GM23338 (cell line): ENCODE measurements at regions not wholly inside any gene's neighbourhood (a gene's known extent, or its start where the extent isn't known, plus 50 kb on each side); places are given as distances from the start of the nearest gene placed in this dataset.

Source experiments
- ATAC-seq: fragments of 200-7000 bp; cut with Tn5 transposase; 3 replicates; pipeline ENCODE4 v1.9.1; 2020
- DNase-seq: peaks from one replicate; pipeline ENCODE4 v3.0.0-alpha.2; 2015; ENCODE audit warnings: low spot score
- H2AFZ ChIP-seq: fragments of 200-600 bp; sonication (generic); 2 replicates; pipeline ENCODE4 v1.8.0; 2016; ENCODE audit warnings: antibody characterized with exemption, mild to moderate bottlenecking, moderate library complexity
- H3F3A ChIP-seq: fragments of 200-600 bp; sonication (generic); replicated peaks from 2 replicates; pipeline ENCODE4 v1.8.0; 2017; ENCODE audit warnings: antibody characterized with exemption, mixed run types, low read depth
- H3K27ac ChIP-seq: fragments of 200-600 bp; sonication (generic); 2 replicates; pipeline ENCODE4 v1.6.1; 2016; ENCODE audit warnings: low read depth
- H3K27me3 ChIP-seq: fragments of 200-600 bp; sonication (generic); 2 replicates; pipeline ENCODE4 v1.8.0; 2016; ENCODE audit warnings: mild to moderate bottlenecking, mixed run types, moderate library complexity; ENCODE audit not compliant: insufficient read depth
- H3K36me3 ChIP-seq: fragments of 200-600 bp; sonication (generic); 2 replicates; pipeline ENCODE4 v1.8.0; 2016; ENCODE audit warnings: mild to moderate bottlenecking; ENCODE audit not compliant: insufficient read depth
- H3K4me1 ChIP-seq: fragments of 200-600 bp; sonication (generic); 2 replicates; pipeline ENCODE4 v1.8.0; 2016; ENCODE audit warnings: mild to moderate bottlenecking, moderate library complexity; ENCODE audit not compliant: insufficient read depth
- H3K4me2 ChIP-seq: fragments of 200-600 bp; sonication (generic); 2 replicates; pipeline ENCODE4 v1.7.1; 2017; ENCODE audit warnings: mixed run types
- H3K4me3 ChIP-seq: fragments of 200-600 bp; sonication (generic); 2 replicates; pipeline ENCODE4 v1.6.1; 2016; ENCODE audit warnings: mixed run types
- H3K79me2 ChIP-seq: fragments of 200-600 bp; sonication (generic); replicated peaks from 2 replicates; pipeline ENCODE4 v1.8.0; 2017; ENCODE audit warnings: mild to moderate bottlenecking; ENCODE audit not compliant: insufficient read depth
- H3K9me2 ChIP-seq: fragments of 200-600 bp; sonication (generic); 2 replicates; pipeline ENCODE4 v1.8.0; 2017; ENCODE audit not compliant: insufficient read depth
- H4K20me1 ChIP-seq: fragments of 200-600 bp; sonication (generic); replicated peaks from 2 replicates; pipeline ENCODE4 v1.8.0; 2017; ENCODE audit warnings: mild to moderate bottlenecking; ENCODE audit not compliant: insufficient read depth
- H3K27ac Mint-ChIP-seq: 2 replicates; pipeline ENCODE4 v1.8.0; 2020; ENCODE audit warnings: inconsistent platforms, mild to moderate bottlenecking, moderate library complexity, mixed read lengths
- H3K27me3 Mint-ChIP-seq: 3 replicates; pipeline ENCODE4 v1.8.0; 2022; ENCODE audit warnings: low read depth, mild to moderate bottlenecking, moderate library complexity, mixed read lengths, inconsistent platforms; ENCODE audit not compliant: insufficient read depth, poor library complexity
- H3K36me3 Mint-ChIP-seq: 3 replicates; pipeline ENCODE4 v1.8.0; 2021; ENCODE audit warnings: low read depth, mild to moderate bottlenecking, inconsistent platforms, moderate library complexity, mixed read lengths
- H3K4me1 Mint-ChIP-seq: 3 replicates; pipeline ENCODE4 v1.8.0; 2020; ENCODE audit warnings: mild to moderate bottlenecking, inconsistent platforms, mixed read lengths
- H3K4me3 Mint-ChIP-seq: 3 replicates; pipeline ENCODE4 v1.8.0; 2021; ENCODE audit warnings: moderate library complexity, mild to moderate bottlenecking, inconsistent platforms, mixed read lengths
- H3K9me3 Mint-ChIP-seq: 3 replicates; pipeline ENCODE4 v1.8.0; 2020; ENCODE audit warnings: moderate library complexity, mild to moderate bottlenecking, inconsistent platforms, mixed read lengths
- EZH2phosphoT487 ChIP-seq: fragments of 200-600 bp; sonication (generic); IDR thresholded peaks from one replicate; pipeline ENCODE4 v1.8.1; 2018; ENCODE audit warnings: antibody characterized with exemption; ENCODE audit not compliant: unreplicated experiment
- POLR2AphosphoS5 ChIP-seq: IDR thresholded peaks from 2 replicates; pipeline ENCODE4 v1.6.1; 2016; ENCODE audit warnings: antibody characterized with exemption, low read depth
- TF ChIP-seq, protein P1 (sequence below): IDR thresholded peaks from one replicate; pipeline ENCODE4 v1.6.1; 2018; ENCODE audit warnings: antibody characterized with exemption; ENCODE audit not compliant: unreplicated experiment
- TF ChIP-seq, protein P2 (sequence below): fragments of 250-450 bp; sonication (Bioruptor Pico); IDR thresholded peaks from 2 replicates; pipeline ENCODE4 v1.5.0; 2020; ENCODE audit warnings: mild to moderate bottlenecking, moderate library complexity
- TF ChIP-seq, protein P3 (sequence below), 2 experiments: fragments of 200-600 bp in 1 of 2; sonication (generic) in 1 of 2; conservative IDR thresholded peaks; 2 replicates each; pipeline versions ENCODE4 v1.5.1 to v1.6.1; 2016 to 2017; ENCODE audit warnings: antibody characterized with exemption in 2 of 2, low read depth in 2 of 2, mild to moderate bottlenecking in 2 of 2, moderate library complexity in 1 of 2
- TF ChIP-seq, protein P4 (sequence below): IDR thresholded peaks from 2 replicates; pipeline ENCODE4 v1.6.1; 2016; ENCODE audit warnings: antibody characterized with exemption

DNA sequence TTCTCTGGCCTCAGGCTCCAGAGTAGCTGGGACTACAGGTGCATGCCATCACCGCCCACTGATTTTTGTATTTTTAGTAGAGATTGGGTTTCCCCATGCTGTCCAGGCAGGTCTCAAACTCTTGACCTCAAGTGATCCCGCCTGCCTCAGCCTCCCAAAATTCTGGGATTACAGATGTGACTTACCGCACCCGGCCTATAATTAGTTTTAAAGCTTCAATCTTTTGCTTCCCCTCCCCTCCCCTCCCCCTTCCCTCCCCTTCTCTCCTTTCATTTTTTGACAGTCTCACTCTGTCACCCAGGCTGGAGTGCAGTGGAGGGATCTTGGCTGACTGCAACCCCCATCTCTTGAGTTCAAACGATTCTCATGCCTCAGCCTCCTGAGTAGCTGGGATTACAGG, 433.3 kb upstream of the EDIL3 start:
- peaks cover 8% of the 10 kb centered on the region for H3K4me1 Mint-ChIP-seq
- Histone ChIP-seq H3K27me3 (no peaks in the 10 kb centered on the region), H3K4me1 (no peaks in the 10 kb centered on the region; the same call in 1 of the 2 replicates), H3K9me2 (0 out of 2 replicates have a peak, but pooled peaks cover 4% of the 10 kb centered on the region), H3K4me3 (no peak overlapping the region), H3K79me2 (no peaks in the 10 kb centered on the region), H3K4me2 (no peak overlapping the region), H3F3A (no peaks in the 10 kb centered on the region), H3K36me3 (no peaks in the 10 kb centered on the region), H2AFZ (no peak overlapping the region), H4K20me1 (no peaks in the 10 kb centered on the region), H3K27ac (no peak overlapping the region)
- no peak overlapping the region for H3K27ac Mint-ChIP-seq
- H3K36me3 Mint-ChIP-seq = no peaks in the 10 kb centered on the region
- TF ChIP-seq, protein P1, sequence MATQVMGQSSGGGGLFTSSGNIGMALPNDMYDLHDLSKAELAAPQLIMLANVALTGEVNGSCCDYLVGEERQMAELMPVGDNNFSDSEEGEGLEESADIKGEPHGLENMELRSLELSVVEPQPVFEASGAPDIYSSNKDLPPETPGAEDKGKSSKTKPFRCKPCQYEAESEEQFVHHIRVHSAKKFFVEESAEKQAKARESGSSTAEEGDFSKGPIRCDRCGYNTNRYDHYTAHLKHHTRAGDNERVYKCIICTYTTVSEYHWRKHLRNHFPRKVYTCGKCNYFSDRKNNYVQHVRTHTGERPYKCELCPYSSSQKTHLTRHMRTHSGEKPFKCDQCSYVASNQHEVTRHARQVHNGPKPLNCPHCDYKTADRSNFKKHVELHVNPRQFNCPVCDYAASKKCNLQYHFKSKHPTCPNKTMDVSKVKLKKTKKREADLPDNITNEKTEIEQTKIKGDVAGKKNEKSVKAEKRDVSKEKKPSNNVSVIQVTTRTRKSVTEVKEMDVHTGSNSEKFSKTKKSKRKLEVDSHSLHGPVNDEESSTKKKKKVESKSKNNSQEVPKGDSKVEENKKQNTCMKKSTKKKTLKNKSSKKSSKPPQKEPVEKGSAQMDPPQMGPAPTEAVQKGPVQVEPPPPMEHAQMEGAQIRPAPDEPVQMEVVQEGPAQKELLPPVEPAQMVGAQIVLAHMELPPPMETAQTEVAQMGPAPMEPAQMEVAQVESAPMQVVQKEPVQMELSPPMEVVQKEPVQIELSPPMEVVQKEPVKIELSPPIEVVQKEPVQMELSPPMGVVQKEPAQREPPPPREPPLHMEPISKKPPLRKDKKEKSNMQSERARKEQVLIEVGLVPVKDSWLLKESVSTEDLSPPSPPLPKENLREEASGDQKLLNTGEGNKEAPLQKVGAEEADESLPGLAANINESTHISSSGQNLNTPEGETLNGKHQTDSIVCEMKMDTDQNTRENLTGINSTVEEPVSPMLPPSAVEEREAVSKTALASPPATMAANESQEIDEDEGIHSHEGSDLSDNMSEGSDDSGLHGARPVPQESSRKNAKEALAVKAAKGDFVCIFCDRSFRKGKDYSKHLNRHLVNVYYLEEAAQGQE = no peak
- TF ChIP-seq EZH2phosphoT487 (no peak), POLR2AphosphoS5 (no peak)
- TF ChIP-seq, protein P2, sequence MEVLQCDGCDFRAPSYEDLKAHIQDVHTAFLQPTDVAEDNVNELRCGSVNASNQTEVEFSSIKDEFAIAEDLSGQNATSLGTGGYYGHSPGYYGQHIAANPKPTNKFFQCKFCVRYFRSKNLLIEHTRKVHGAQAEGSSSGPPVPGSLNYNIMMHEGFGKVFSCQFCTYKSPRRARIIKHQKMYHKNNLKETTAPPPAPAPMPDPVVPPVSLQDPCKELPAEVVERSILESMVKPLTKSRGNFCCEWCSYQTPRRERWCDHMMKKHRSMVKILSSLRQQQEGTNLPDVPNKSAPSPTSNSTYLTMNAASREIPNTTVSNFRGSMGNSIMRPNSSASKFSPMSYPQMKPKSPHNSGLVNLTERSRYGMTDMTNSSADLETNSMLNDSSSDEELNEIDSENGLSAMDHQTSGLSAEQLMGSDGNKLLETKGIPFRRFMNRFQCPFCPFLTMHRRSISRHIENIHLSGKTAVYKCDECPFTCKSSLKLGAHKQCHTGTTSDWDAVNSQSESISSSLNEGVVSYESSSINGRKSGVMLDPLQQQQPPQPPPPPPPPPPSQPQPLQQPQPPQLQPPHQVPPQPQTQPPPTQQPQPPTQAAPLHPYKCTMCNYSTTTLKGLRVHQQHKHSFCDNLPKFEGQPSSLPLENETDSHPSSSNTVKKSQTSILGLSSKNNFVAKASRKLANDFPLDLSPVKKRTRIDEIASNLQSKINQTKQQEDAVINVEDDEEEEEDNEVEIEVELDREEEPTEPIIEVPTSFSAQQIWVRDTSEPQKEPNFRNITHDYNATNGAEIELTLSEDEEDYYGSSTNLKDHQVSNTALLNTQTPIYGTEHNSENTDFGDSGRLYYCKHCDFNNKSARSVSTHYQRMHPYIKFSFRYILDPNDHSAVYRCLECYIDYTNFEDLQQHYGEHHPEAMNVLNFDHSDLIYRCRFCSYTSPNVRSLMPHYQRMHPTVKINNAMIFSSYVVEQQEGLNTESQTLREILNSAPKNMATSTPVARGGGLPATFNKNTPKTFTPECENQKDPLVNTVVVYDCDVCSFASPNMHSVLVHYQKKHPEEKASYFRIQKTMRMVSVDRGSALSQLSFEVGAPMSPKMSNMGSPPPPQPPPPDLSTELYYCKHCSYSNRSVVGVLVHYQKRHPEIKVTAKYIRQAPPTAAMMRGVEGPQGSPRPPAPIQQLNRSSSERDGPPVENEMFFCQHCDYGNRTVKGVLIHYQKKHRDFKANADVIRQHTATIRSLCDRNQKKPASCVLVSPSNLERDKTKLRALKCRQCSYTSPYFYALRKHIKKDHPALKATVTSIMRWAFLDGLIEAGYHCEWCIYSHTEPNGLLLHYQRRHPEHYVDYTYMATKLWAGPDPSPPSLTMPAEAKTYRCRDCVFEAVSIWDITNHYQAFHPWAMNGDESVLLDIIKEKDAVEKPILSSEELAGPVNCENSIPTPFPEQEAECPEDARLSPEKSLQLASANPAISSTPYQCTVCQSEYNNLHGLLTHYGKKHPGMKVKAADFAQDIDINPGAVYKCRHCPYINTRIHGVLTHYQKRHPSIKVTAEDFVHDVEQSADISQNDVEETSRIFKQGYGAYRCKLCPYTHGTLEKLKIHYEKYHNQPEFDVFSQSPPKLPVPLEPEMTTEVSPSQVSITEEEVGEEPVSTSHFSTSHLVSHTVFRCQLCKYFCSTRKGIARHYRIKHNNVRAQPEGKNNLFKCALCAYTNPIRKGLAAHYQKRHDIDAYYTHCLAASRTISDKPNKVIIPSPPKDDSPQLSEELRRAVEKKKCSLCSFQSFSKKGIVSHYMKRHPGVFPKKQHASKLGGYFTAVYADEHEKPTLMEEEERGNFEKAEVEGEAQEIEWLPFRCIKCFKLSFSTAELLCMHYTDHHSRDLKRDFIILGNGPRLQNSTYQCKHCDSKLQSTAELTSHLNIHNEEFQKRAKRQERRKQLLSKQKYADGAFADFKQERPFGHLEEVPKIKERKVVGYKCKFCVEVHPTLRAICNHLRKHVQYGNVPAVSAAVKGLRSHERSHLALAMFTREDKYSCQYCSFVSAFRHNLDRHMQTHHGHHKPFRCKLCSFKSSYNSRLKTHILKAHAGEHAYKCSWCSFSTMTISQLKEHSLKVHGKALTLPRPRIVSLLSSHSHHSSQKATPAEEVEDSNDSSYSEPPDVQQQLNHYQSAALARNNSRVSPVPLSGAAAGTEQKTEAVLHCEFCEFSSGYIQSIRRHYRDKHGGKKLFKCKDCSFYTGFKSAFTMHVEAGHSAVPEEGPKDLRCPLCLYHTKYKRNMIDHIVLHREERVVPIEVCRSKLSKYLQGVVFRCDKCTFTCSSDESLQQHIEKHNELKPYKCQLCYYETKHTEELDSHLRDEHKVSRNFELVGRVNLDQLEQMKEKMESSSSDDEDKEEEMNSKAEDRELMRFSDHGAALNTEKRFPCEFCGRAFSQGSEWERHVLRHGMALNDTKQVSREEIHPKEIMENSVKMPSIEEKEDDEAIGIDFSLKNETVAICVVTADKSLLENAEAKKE (CRISPR knock-in tag) = no peak
- TF ChIP-seq, protein P3, sequence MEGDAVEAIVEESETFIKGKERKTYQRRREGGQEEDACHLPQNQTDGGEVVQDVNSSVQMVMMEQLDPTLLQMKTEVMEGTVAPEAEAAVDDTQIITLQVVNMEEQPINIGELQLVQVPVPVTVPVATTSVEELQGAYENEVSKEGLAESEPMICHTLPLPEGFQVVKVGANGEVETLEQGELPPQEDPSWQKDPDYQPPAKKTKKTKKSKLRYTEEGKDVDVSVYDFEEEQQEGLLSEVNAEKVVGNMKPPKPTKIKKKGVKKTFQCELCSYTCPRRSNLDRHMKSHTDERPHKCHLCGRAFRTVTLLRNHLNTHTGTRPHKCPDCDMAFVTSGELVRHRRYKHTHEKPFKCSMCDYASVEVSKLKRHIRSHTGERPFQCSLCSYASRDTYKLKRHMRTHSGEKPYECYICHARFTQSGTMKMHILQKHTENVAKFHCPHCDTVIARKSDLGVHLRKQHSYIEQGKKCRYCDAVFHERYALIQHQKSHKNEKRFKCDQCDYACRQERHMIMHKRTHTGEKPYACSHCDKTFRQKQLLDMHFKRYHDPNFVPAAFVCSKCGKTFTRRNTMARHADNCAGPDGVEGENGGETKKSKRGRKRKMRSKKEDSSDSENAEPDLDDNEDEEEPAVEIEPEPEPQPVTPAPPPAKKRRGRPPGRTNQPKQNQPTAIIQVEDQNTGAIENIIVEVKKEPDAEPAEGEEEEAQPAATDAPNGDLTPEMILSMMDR (conservative IDR thresholded peaks at IDR 0.05; ENCODE audit: low read depth in 2 of 2) = no peak
- TF ChIP-seq, protein P4, sequence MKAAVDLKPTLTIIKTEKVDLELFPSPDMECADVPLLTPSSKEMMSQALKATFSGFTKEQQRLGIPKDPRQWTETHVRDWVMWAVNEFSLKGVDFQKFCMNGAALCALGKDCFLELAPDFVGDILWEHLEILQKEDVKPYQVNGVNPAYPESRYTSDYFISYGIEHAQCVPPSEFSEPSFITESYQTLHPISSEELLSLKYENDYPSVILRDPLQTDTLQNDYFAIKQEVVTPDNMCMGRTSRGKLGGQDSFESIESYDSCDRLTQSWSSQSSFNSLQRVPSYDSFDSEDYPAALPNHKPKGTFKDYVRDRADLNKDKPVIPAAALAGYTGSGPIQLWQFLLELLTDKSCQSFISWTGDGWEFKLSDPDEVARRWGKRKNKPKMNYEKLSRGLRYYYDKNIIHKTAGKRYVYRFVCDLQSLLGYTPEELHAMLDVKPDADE = no peak
- no peaks in the 10 kb centered on the region for H3K27me3 Mint-ChIP-seq
- H3K4me3 Mint-ChIP-seq = no peak overlapping the region
- no peak for DNase-seq
- no peak for ATAC-seq
- no peaks in the 10 kb centered on the region for H3K9me3 Mint-ChIP-seq
